ENCODE measurements at regions not wholly inside any gene's neighbourhood (a gene's known extent, or its start where the extent isn't known, plus 50 kb on each side); places are given as distances from the start of the nearest gene placed in this dataset.

DNA sequence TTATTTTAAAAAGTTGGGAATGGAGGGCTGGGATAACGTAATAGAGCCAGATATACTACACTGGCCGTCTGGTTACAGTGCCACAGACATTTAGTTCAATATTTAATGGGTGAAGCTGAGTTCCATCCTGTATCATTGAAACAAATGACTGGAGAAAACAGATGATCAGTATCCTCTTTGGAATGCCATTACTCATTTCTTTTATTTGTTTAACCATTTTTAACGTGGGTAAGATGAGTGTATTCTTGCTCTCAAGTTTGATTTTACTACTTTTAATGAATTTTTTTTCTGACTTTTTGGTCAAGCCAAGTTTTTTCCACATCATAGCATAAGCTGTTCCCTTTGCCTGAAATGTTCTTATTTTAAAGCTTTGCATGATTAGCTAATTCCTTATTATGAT, 53.9 kb upstream of the GRM7 start:
- TF ChIP-seq CTCF (IDR thresholded peaks at IDR 0.05) (no peak), POLR2A (IDR thresholded peaks at IDR 0.05) (no peak)
